ENCODE measurements at regions not wholly inside any gene's neighbourhood (a gene's known extent, or its start where the extent isn't known, plus 50 kb on each side); places are given as distances from the start of the nearest gene placed in this dataset.

GRCh38 chr9:32258482-32258881 is 126.0 kb upstream of the ACO1 start:
- Histone ChIP-seq H3K27ac (no peak overlapping the region), H3K4me1 (no peaks in the 10 kb centered on the region), H3K27me3 (no peaks in the 10 kb centered on the region), H3K4me3 (no peak overlapping the region), H3K36me3 (no peaks in the 10 kb centered on the region), H3K9me3 (no peaks in the 10 kb centered on the region)
- intact Hi-C loops (cut with DNase I) = no loop called here
- no peak for DNase-seq (ENCODE audit: low spot score in 2 of 2)
- no peak for TF ChIP-seq CTCF (IDR thresholded peaks at IDR 0.05)

- Histone ChIP-seq H3K27me3 (no peaks in the 10 kb centered on the region), H3K9me3 (no peaks in the 10 kb centered on the region), H3K27ac (no peak overlapping the region), H3K36me3 (no peaks in the 10 kb centered on the region), H3K4me3 (no peak overlapping the region), H3K4me1 (no peaks in the 10 kb centered on the region)
- TF ChIP-seq CTCF (IDR thresholded peaks at IDR 0.05) = no peak
- DNase-seq (ENCODE audit: low spot score in 2 of 2) = no peak
- intact Hi-C loops (cut with DNase I) = no loop called here
These were observed 124.1 kb upstream of the ACO1 start for GRCh38 chr9:32260151-32260862.

DNA sequence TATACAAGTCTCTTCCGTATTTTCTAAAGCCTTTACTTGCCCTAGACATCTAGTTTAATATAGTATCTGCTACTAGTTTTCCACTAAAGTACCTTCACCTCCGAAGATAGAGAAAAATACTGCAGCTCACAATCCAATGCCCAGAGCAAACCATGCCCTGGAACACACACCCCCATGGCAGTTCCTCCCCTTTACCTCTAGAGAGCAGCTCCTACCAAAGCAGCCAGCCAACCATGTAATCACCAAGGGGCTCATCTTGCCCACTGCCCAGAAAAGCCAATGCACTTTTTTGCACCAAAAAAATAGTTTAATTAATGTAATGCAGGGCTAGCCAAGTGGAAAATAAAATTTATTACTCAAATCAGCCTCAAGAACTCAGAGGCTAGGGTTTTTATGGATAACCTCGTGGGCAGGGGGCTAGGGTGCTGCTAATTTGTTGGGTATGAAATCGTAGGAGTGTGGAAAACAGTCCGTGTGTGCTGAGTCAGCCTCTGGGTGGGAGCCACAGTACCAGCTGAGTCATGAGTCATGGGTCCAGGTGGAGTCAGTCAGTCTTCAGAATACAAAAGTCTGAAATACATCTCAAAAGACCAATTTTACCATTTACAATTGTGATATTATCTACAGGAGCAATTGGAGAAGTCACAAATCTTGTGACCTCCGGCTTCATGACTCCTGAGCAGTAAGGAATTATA is 120.1 kb upstream of the ACO1 start:
- Histone ChIP-seq H3K36me3 (no peaks in the 10 kb centered on the region), H3K9me3 (no peaks in the 10 kb centered on the region), H3K27me3 (no peaks in the 10 kb centered on the region), H3K27ac (no peak overlapping the region), H3K4me3 (no peak overlapping the region), H3K4me1 (no peaks in the 10 kb centered on the region)
- no peak for TF ChIP-seq CTCF (IDR thresholded peaks at IDR 0.05)
- intact Hi-C loops (cut with DNase I) = no loop called here
- DNase-seq (ENCODE audit: low spot score in 2 of 2) = no peak

DNA sequence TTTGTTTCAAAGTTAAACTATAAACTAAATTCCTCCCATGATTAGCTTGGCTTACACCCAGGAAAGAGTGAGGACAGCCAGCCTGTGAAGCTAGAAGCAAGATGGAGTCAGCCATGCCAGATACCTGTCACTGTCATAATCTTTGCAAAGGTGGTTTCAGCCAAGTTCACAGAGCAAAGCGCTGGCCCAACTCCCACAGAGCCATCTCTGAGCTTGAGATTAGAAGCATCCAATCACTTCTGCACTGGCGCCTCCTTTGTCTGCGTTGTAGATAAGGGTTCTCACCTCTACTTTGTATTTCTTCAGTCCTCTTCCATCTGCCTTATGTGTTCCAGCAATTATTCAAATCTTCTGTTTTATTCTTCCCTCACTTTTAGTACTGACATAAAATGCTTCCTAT is 119.4 kb upstream of the ACO1 start:
- Histone ChIP-seq H3K27me3 (no peaks in the 10 kb centered on the region), H3K4me1 (no peaks in the 10 kb centered on the region), H3K36me3 (no peaks in the 10 kb centered on the region), H3K4me3 (no peak overlapping the region), H3K27ac (no peak overlapping the region), H3K9me3 (no peaks in the 10 kb centered on the region)
- intact Hi-C loops (cut with DNase I) = no loop called here
- DNase-seq (ENCODE audit: low spot score in 2 of 2) = no peak
- no peak for TF ChIP-seq CTCF (IDR thresholded peaks at IDR 0.05)

DNA sequence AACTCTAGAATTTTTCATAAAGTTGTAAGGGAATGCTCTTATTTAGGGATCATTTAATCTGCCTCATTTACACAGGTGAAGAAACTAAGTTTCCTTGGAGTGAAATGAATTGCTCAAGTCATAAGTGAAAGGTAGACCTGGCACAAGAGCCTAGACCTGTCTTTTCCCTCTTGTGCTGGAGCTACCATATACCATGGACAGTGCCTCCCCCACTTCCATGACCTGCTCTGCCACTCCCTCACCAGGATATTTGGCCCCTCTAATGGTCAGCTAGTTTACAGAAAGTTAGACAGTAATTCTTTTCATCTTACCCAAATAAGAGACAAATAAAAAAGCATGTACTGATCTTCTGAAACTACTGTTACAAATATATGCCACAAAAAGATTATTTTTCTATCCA is 105.5 kb upstream of the ACO1 start:
- intact Hi-C loops (cut with DNase I) = no loop called here
- no peaks in the 10 kb centered on the region for H3K9me3 ChIP-seq
- H3K36me3 ChIP-seq = no peaks in the 10 kb centered on the region
- no peak for TF ChIP-seq CTCF (IDR thresholded peaks at IDR 0.05)
- no peak overlapping the region for H3K4me3 ChIP-seq
- H3K27me3 ChIP-seq = no peaks in the 10 kb centered on the region
- H3K27ac ChIP-seq = no peak overlapping the region
- DNase-seq (ENCODE audit: low spot score in 2 of 2) = no peak
- H3K4me1 ChIP-seq = no peaks in the 10 kb centered on the region

Measured in ascending aorta (tissue), 2 donors.